AG10803 (cell line): ENCODE measurements at regions not wholly inside any gene's neighbourhood (a gene's known extent, or its start where the extent isn't known, plus 50 kb on each side); places are given as distances from the start of the nearest gene placed in this dataset.
"Not testable (repeated sequence)": the region's sequence is repeated elsewhere in the genome, so short reads cannot be mapped to it uniquely, and the experiment has no call there.

Source experiments
- DNase-seq: peaks from one replicate; pipeline ENCODE4 v3.0.0; 2010; ENCODE audit warnings: low read depth
- H3K4me3 ChIP-seq: 2 replicates; pipeline ENCODE4 v1.5.1; 2011; ENCODE audit warnings: mild to moderate bottlenecking, low read length, control low read depth
- TF ChIP-seq, protein P1 (sequence below): conservative IDR thresholded peaks from 2 replicates; pipeline ENCODE4 v1.5.1; 2011; ENCODE audit warnings: mild to moderate bottlenecking, low read length, control low read depth, inconsistent platforms

DNA sequence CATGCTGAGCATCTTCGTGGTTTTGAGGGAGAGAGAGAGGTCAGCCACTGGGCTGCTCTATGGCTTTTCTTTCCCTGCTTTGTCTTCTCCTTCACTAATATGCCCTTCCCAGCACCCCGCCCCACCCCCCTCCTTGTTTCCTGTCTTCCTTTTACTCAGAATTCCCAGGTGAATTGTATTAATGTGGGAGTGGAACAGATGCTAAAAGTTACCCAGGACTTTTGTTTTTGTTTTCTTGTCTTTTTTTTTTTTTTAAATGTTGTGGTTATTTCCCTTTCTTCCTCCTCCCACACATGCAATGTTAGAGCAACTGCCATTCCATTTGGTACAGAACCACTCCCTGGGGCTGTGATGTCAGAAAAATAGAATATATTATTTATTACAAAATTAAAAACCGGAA, 442.7 kb upstream of the CD180 start:
- TF ChIP-seq, protein P1, sequence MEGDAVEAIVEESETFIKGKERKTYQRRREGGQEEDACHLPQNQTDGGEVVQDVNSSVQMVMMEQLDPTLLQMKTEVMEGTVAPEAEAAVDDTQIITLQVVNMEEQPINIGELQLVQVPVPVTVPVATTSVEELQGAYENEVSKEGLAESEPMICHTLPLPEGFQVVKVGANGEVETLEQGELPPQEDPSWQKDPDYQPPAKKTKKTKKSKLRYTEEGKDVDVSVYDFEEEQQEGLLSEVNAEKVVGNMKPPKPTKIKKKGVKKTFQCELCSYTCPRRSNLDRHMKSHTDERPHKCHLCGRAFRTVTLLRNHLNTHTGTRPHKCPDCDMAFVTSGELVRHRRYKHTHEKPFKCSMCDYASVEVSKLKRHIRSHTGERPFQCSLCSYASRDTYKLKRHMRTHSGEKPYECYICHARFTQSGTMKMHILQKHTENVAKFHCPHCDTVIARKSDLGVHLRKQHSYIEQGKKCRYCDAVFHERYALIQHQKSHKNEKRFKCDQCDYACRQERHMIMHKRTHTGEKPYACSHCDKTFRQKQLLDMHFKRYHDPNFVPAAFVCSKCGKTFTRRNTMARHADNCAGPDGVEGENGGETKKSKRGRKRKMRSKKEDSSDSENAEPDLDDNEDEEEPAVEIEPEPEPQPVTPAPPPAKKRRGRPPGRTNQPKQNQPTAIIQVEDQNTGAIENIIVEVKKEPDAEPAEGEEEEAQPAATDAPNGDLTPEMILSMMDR: no peak
- no peak overlapping the region for H3K4me3 ChIP-seq
- peak; percentile 39 for DNase-seq

DNA sequence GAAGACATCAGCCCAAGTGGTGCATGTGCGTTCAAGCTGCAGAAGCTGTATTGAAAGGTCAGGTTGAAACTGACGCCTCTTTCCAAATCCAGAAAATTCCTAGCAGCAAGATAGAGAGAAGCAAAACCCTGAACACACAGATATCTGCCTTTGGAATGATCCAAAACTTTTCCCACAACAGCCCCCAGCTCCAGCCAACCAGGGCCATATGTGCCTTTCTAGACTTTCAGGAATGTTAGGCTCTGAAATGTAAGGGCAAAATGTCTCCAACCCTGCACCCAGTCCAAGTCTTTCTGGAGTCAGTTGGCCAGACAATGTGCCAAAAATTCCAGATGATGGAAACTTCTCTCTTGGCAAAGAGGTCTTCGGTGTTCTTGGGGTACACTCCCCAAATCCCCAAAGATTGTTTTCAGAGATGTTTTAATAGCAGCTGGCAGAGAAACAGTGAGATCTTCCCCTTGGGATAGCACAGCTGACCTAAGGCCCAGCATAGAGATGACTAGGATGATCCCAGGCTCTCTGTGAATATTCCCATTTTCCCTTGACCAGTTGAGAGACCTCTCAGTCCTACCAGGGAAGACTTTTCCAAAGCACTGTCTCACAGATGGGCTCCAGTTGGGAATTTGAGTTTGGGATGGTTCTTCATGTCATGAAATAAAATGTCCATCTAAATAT, 440.4 kb upstream of the CD180 start:
- H3K4me3 ChIP-seq: no peak overlapping the region
- TF ChIP-seq, protein P1: no peak
- DNase-seq: no peak

DNA sequence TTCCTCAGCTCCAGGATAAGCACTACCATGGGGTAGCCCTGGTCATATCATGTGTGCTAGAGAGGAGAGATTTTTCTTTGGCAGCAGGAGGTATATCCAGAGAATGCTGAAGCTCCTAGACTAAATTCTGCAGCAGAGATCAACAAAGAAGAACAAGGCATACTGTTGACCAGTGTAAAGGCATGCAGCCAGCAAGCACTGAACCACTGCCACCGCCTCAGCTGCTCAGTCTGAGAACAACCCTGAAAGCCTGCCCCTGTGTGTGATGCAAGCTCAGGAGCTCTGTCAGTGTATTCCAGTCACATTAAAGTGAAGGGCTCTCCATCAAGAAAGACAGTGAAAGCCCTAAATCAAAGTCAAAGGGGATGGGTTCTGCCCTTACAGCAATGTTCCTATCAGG, 439.5 kb upstream of the CD180 start:
- TF ChIP-seq, protein P1: no peak
- no peak overlapping the region for H3K4me3 ChIP-seq
- DNase-seq: peak; percentile 39

DNA sequence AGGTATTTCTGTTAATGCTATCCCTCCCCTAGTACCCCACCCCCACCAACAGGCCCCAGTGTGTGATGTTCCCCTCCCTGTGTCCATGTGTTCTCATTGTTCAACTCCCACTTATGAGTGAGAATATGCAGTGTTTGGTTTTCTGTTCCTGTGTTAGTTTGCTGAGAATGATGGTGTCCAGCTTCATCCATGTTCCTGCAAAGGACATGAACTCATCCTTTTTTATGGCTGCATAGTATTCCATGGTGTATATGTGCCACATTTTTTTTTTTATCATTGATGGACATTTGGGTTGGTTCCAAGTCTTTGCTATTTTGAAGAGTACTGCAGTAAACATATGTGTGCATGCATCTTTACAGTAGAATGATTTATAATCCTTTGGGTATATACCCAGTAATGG, 430.5 kb upstream of the CD180 start:
- DNase-seq, H3K4me3 ChIP-seq: not testable (repeated sequence)

DNA sequence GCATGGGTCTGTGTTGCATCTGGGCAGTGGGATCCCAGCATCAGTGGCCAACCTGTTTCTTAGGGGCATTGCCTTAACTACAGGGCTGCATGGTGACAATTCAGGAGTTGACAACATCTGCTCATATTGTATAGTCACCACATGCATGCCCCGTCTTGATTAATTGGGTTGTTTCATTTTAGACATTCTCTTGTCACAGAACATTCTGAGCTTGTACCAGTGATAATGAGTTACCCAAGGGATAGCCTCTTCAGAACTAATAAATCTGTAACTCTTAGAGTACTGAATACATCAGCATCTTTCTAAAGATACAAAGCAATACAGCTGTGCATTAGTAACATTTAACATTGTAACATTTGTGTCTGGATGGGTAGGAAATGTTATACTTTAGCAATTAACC, 426.5 kb upstream of the CD180 start:
- TF ChIP-seq, protein P1: no peak
- no peak for DNase-seq
- H3K4me3 ChIP-seq: no peak overlapping the region

DNA sequence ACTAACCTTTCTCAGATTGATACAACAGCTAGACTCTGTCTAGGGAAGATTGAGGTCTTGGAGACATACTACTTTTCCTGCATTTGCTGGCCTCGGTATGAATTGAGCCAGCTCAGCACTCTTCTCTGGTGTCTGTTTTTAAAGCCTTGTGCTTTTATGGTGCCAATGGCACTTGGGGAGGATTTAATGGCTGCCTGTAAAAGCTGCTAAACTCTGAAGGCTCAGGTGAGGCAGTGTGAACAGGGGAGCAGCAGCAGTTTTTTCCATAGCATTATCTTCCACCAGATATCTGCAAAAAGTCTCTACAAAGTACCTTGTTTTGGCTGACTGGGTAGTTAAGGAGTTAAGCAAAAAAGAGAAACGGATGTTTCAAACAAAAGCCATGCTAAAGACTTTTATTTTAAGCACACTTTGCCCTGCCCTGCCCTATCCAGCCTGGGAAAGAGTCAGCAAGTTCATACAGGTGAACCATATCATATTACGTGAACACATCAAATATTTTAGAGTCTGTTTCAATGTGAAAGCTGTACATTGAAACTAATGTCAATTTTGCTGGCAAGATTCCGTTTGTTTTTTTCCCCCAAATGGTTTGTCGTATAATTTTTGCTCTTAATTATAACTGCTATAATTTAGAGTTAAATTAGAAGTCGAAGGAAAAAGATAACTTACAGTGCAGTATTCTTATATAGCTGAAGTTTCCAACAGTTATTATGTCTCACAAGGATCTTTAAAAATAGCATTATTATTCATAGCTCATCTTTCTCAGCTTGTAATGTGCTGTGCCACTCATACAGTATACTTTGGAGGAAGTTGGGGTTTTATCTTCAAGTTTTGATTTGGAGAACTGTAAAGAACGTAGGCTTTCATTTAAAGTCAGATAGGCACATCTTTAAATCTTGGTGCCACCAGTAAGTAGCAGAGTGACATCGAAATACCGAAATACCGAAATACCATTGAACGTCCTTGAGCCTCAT, 424.1 kb upstream of the CD180 start:
- H3K4me3 ChIP-seq: no peak overlapping the region
- DNase-seq: no peak
- TF ChIP-seq, protein P1: no peak

DNA sequence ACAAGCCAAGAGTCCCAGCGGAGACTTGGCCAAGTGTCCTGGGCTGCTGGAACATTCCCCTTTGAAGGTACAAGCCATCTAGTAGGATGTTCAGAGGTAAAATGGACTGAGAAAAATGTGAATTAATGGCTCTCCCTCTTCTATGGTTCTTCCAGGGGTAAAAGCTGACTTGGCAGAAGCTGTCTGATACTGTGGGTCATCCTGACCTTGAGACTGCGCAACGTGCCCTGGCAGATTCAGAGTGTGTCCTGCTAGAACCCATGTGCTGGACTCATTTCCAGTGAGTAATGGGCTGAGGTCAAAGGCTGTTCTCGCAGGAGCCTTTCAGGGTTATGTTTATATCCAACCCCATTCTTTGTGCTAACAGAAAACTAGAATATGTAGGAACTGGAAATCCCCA, 423.0 kb upstream of the CD180 start:
- DNase-seq: no peak
- no peak overlapping the region for H3K4me3 ChIP-seq
- TF ChIP-seq, protein P1: no peak
